ENCODE measurements at regions not wholly inside any gene's neighbourhood (a gene's known extent, or its start where the extent isn't known, plus 50 kb on each side); places are given as distances from the start of the nearest gene placed in this dataset.
A peak's percentile ranks its signal among the peaks of the same experiment; 100 is the strongest.

DNA sequence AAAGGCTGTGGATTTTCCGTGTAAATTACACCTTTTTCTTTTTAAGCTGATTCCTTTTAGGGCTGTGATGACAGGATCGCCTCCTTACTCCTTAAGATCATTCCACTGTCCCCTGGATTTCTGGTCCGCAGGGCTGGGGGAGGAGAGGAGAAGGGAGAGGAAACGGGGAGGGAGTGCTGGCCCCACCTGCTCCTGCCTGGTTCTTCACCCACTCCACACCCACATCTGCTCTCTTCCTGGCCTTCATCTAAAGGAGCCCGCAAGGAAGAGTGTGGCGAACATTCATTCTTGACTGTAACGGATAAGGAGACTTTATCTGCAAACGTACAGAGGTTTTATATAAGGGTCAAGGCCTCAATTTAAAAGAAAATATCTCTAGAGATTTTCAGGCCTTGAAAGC lies 242.0 kb downstream of the RHOU start:
- Histone ChIP-seq H3K27ac (no peak overlapping the region), H3K27me3 (no peaks in the 10 kb centered on the region), H3K4me1 (peaks cover 11 to 12% of the 10 kb centered on the region in 2 donors), H3K36me3 (no peaks in the 10 kb centered on the region), H3K9me3 (no peaks in the 10 kb centered on the region), H3K4me3 (no peak overlapping the region)
- intact Hi-C loops (cut with DNase I; ENCODE audit: low total_unique reads) (no loop called here), in situ Hi-C loops (cut with MboI; ENCODE audit: low sequenced_read_pairs in 4 of 4) (no loop called here)
- no peak for DNase-seq
- TF ChIP-seq POLR2A (IDR thresholded peaks at IDR 0.05) = no peak
- ATAC-seq = no peak

DNA sequence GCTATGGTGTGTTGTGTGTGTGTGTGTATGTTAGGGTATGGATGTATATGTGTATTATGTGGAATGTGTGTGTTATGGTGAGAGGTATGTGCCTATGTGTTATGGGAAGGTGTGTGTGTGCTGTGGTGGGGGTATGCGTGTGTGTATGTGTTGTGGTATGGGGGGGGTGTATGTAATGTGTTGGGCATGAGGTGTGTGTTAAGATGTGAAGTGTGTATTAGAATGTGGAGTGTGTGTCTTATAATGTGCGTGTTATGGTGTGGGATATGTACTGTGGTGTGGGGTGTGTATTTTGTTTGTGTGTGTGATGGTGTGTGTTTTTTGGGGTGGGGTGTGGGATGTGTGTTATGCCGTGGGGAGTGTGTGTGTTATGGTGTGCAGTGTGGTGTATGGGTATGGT lies 242.5 kb downstream of the RHOU start:
- no peaks in the 10 kb centered on the region for H3K36me3 ChIP-seq
- no peak for TF ChIP-seq POLR2A (IDR thresholded peaks at IDR 0.05)
- TF ChIP-seq, protein P1, sequence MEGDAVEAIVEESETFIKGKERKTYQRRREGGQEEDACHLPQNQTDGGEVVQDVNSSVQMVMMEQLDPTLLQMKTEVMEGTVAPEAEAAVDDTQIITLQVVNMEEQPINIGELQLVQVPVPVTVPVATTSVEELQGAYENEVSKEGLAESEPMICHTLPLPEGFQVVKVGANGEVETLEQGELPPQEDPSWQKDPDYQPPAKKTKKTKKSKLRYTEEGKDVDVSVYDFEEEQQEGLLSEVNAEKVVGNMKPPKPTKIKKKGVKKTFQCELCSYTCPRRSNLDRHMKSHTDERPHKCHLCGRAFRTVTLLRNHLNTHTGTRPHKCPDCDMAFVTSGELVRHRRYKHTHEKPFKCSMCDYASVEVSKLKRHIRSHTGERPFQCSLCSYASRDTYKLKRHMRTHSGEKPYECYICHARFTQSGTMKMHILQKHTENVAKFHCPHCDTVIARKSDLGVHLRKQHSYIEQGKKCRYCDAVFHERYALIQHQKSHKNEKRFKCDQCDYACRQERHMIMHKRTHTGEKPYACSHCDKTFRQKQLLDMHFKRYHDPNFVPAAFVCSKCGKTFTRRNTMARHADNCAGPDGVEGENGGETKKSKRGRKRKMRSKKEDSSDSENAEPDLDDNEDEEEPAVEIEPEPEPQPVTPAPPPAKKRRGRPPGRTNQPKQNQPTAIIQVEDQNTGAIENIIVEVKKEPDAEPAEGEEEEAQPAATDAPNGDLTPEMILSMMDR (IDR thresholded peaks at IDR 0.05 in 4 of 5, conservative IDR thresholded peaks at IDR 0.05 in 1 of 5) = no peak
- H3K4me1 ChIP-seq = peaks cover 11 to 12% of the 10 kb centered on the region in 2 donors
- H3K27me3 ChIP-seq = no peaks in the 10 kb centered on the region
- H3K4me3 ChIP-seq = no peak overlapping the region
- DNase-seq (no peak), ATAC-seq (no peak)
- intact Hi-C loops (cut with DNase I; ENCODE audit: low total_unique reads) = no loop called here
- in situ Hi-C loops (cut with MboI; ENCODE audit: low sequenced_read_pairs in 4 of 4) = no loop called here
- H3K27ac ChIP-seq = no peak overlapping the region
- no peaks in the 10 kb centered on the region for H3K9me3 ChIP-seq

DNA sequence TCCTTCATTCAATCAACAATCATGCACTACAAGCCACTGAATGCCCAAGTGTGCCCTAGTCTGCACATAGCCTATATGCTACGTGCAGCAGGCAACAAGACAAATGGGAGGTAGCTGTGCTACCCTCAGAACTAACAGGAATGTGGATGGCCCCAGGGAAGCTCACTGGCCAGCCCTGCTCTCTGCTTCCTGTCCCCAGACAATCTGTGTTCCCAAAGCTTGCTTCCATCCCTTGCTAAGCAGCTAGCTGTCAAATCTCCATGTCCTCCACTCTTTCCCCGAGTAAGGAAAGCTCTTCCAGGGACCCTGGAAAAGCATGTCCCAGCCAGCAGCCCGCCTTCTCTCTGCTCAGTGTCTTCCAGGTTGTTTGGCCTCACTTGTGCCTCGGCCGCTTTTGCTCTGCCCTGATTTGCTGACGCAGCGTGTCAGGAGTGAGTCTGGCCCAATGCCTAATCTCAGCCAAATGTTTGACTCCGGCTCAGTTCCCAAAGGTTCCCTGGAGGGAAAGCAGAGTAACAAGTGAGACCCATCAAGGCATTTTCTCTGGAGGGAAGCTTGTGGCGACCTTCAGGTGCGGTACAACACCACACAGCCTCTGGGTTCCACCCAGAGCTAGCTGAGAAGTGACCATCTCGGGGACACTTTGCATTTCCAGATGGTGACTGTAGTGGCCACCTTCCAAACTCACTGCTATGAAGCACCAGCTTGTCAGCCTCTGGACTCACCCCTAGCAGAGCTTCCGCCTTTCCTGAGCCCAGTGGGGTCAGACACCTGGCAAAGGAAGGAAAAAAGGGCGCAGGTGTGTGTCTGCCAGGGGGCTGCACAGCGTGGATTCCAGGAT lies 243.4 kb downstream of the RHOU start:
- peak overlapping the region in 1 of 4 donors; percentile 25 for H3K27ac ChIP-seq

DNA sequence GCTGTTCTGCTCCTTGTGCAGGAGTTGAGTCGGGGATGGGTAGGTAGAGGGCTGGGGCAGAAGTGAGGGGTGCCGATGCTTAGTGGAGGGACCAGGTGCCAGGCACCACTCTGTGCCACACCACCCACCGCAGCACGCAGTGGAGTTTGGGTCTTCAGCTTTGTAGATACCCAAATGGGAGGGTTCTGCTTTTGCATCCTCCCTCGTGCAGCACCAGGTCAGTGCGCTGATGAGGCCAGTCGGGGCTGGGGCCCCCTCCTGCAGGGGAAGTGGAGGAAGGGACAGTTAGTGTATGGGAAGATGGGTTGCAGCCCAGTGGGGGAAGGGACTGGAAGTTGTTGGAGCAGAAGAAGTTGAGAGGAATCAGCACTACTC lies 244.0 kb downstream of the RHOU start:
- ATAC-seq (no peak), DNase-seq (no peak)
- no peak overlapping the region for H3K4me3 ChIP-seq
- TF ChIP-seq POLR2A (IDR thresholded peaks at IDR 0.05) = no peak
- TF ChIP-seq, protein P1 (IDR thresholded peaks at IDR 0.05 in 4 of 5, conservative IDR thresholded peaks at IDR 0.05 in 1 of 5) = no peak
- in situ Hi-C loops (cut with MboI; ENCODE audit: low sequenced_read_pairs in 4 of 4) = no loop called here
- H3K27me3 ChIP-seq = no peaks in the 10 kb centered on the region
- H3K9me3 ChIP-seq = no peaks in the 10 kb centered on the region
- H3K27ac ChIP-seq = no peak overlapping the region
- peaks cover 11 to 12% of the 10 kb centered on the region in 2 donors for H3K4me1 ChIP-seq
- intact Hi-C loops (cut with DNase I; ENCODE audit: low total_unique reads) = no loop called here
- H3K36me3 ChIP-seq = no peaks in the 10 kb centered on the region

More for the DNA sequence above, 243.4 kb downstream of the RHOU start:
- H3K36me3 ChIP-seq = no peaks in the 10 kb centered on the region
- H3K27me3 ChIP-seq = no peaks in the 10 kb centered on the region
- no peaks in the 10 kb centered on the region for H3K9me3 ChIP-seq
- ATAC-seq (peak; percentile 70 to 78), DNase-seq (peak in 1 of 2 donors; percentile 35)
- H3K4me3 ChIP-seq = no peak overlapping the region
- in situ Hi-C loops (cut with MboI; ENCODE audit: low sequenced_read_pairs in 4 of 4) (no loop called here), intact Hi-C loops (cut with DNase I; ENCODE audit: low total_unique reads) (no loop called here)
- peaks cover 11 to 12% of the 10 kb centered on the region in 2 donors for H3K4me1 ChIP-seq
- TF ChIP-seq, protein P1 (IDR thresholded peaks at IDR 0.05 in 4 of 5, conservative IDR thresholded peaks at IDR 0.05 in 1 of 5) = no peak
- TF ChIP-seq POLR2A (IDR thresholded peaks at IDR 0.05) = no peak

DNA sequence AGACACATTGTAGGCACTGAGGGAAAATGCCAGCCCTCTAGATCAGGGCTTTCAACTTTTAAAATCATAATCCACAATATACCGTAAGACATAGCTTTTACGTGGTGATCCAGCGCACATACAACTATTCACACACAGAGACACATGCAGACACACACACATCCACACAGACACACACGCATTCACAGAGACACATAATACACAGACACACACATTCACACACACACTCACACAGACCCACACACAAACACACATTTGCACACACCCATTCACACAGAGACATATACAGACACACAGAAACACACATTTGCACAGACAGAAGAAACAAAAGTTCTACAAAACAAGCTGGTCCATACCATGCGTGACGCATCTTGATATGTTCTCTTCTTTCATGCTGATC lies 244.5 kb downstream of the RHOU start:
- Histone ChIP-seq H3K36me3 (no peaks in the 10 kb centered on the region), H3K4me3 (no peak overlapping the region), H3K9me3 (no peaks in the 10 kb centered on the region), H3K4me1 (peaks cover 11 to 12% of the 10 kb centered on the region in 2 donors), H3K27ac (no peak overlapping the region), H3K27me3 (no peaks in the 10 kb centered on the region)
- TF ChIP-seq POLR2A (IDR thresholded peaks at IDR 0.05) = no peak
- TF ChIP-seq, protein P1 (IDR thresholded peaks at IDR 0.05 in 4 of 5, conservative IDR thresholded peaks at IDR 0.05 in 1 of 5) = no peak
- ATAC-seq (no peak), DNase-seq (no peak)
- intact Hi-C loops (cut with DNase I; ENCODE audit: low total_unique reads) (no loop called here), in situ Hi-C loops (cut with MboI; ENCODE audit: low sequenced_read_pairs in 4 of 4) (no loop called here)

Data from gastrocnemius medialis (tissue), 4 donors.